ENCODE measurements at regions not wholly inside any gene's neighbourhood (a gene's known extent, or its start where the extent isn't known, plus 50 kb on each side); places are given as distances from the start of the nearest gene placed in this dataset.

DNA sequence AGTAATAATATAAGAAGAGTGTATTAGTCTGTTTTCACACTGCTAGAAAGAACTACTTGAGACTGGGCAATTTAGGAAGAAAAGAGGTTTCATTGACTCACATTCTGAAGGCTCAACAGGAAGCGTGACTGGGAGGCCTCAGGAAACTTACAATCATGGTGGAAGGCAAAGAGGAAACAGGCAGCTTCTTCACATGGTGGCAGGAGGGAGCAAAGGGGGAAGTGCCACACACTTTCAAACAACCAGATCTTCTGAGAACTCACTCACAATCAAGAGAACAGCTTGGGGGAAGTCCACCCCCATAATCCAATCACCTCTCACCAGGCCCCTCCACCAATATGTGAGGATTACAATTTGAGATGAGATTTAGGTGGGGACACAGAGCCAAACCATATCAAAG, 212.5 kb upstream of the HDAC9 start:
- H3K4me3 ChIP-seq, result no peak overlapping the region
- TF ChIP-seq, protein P1, sequence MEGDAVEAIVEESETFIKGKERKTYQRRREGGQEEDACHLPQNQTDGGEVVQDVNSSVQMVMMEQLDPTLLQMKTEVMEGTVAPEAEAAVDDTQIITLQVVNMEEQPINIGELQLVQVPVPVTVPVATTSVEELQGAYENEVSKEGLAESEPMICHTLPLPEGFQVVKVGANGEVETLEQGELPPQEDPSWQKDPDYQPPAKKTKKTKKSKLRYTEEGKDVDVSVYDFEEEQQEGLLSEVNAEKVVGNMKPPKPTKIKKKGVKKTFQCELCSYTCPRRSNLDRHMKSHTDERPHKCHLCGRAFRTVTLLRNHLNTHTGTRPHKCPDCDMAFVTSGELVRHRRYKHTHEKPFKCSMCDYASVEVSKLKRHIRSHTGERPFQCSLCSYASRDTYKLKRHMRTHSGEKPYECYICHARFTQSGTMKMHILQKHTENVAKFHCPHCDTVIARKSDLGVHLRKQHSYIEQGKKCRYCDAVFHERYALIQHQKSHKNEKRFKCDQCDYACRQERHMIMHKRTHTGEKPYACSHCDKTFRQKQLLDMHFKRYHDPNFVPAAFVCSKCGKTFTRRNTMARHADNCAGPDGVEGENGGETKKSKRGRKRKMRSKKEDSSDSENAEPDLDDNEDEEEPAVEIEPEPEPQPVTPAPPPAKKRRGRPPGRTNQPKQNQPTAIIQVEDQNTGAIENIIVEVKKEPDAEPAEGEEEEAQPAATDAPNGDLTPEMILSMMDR (IDR thresholded peaks at IDR 0.05), result no peak
- DNase-seq (ENCODE audit: low spot score), result no peak
- H3K27ac ChIP-seq, result no peak overlapping the region

- Histone ChIP-seq H3K27ac (no peak overlapping the region), H3K4me3 (no peak overlapping the region)
- TF ChIP-seq, protein P1 (IDR thresholded peaks at IDR 0.05), result no peak
- DNase-seq (ENCODE audit: low spot score), result no peak
Measured at GRCh38 chr7:18287482-18287881, 208.1 kb upstream of the HDAC9 start.

DNA sequence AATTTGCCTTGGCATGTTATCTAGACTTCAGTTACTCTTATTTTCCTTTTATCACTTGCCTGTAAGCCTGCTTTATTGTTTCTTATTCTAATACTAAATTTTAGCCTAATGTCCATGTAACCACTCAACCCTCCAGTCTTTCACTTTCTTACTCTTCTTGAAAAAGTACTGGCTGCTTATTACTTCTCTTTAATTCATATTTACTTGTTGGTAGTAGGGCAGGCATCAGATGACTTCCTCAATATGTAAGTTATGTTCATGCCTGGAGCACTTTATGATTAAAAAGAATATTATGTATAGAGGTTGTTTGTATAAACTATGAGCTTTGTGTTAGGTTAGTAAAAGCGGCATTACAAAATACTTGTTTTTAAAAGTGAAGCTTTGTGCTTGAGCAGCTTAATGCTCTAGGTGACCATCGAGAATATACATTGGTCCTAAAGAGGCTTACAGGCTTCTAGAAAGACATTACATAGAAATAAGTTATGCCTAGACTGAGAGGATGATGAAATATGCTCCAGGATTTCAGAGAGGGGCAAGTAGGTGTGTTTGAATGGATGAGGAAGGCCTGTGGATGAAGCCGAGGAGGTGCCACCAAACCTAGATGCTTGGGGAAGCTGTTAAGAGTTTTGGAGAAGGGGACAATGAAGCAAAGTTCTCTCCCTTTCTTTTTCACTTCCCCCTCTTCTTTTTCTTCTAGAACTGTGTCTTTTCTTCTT, 207.1 kb upstream of the HDAC9 start:
- Histone ChIP-seq H3K4me3 (no peak overlapping the region), H3K27ac (no peak overlapping the region)
- DNase-seq (ENCODE audit: low spot score), result no peak
- TF ChIP-seq, protein P1 (IDR thresholded peaks at IDR 0.05), result no peak

GRCh38 chr7:18289788-18290187, 205.8 kb upstream of the HDAC9 start:
- DNase-seq (ENCODE audit: low spot score), result no peak
- no peak overlapping the region for H3K4me3 ChIP-seq
- H3K27ac ChIP-seq, result no peak overlapping the region
- TF ChIP-seq, protein P1 (IDR thresholded peaks at IDR 0.05), result no peak

GRCh38 chr7:18290223-18290622, 205.3 kb upstream of the HDAC9 start:
- H3K4me3 ChIP-seq, result peak overlapping the region; percentile 27

DNA sequence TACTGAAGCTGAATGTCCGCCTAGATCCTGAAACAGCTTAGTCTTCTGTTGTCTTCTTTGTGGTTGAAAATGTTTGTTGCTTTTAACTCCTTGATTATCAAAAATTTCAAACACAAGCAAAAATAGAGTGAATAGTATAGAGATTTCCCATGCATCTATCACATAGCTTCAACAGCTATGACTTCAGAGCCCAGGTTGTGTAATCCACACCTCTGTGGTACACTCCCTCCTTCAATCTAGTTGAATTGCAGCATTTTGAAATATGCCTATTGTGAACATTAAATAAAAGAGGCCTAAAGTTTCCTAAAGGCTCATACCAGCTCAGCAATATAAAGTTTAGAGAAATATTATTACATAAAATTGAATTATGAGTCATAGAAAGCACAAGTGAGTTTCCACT, 204.7 kb upstream of the HDAC9 start:
- Histone ChIP-seq H3K4me3 (peak overlapping the region; percentile 27), H3K27ac (no peak overlapping the region)
- TF ChIP-seq, protein P1 (IDR thresholded peaks at IDR 0.05), result no peak
- no peak for DNase-seq (ENCODE audit: low spot score)

More at GRCh38 chr7:18290223-18290622, 205.3 kb upstream of the HDAC9 start:
- H3K27ac ChIP-seq, result no peak overlapping the region
- TF ChIP-seq, protein P1 (IDR thresholded peaks at IDR 0.05), result no peak
- no peak for DNase-seq (ENCODE audit: low spot score)

DNA sequence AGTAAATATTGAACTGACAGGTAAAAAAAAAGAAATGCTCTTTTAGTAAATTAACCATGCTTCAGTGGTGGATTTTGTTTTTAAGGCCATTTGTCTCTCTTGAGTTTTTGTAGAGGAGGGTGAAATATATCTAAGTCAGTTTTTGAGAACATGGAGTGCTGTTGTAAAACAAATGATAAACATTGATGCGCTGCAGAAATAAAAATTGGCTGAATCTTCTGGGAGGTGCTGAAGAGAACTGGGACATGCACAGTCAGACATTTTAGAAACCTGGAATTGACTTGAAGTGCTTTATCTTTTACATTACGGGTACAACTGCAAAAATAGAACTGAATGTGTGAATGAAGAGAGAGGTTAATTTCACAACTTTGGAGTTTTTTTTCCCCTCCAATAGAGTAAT, 203.0 kb upstream of the HDAC9 start:
- Histone ChIP-seq H3K27ac (no peak overlapping the region), H3K4me3 (no peak overlapping the region)
- TF ChIP-seq, protein P1 (IDR thresholded peaks at IDR 0.05), result no peak
- DNase-seq (ENCODE audit: low spot score), result no peak

All from coronary artery (tissue), 2 donors.